WTC11 (cell line): ENCODE measurements at regions not wholly inside any gene's neighbourhood (a gene's known extent, or its start where the extent isn't known, plus 50 kb on each side); places are given as distances from the start of the nearest gene placed in this dataset.

ENCODE experiments used
- ATAC-seq: fragments of 200-7000 bp; cut with Tn5 transposase; 2 replicates; pipeline ENCODE4 v1.10.0; 2021; ENCODE audit warnings: mild to moderate bottlenecking, moderate library complexity
- CTCF ChIA-PET: fragments of 300-600 bp; sonication (Branson Sonifier 250); formaldehyde crosslinking; loops from one replicate; lab custom pipeline; 2021; ENCODE audit warnings: antibody characterized with exemption; lab: Charles Lee
- POLR2A ChIA-PET: fragments of 350-600 bp; sonication (Branson Sonifier 250); formaldehyde crosslinking; loops from one replicate; lab custom pipeline; 2021; ENCODE audit warnings: antibody characterized with exemption; lab: Charles Lee
- DNase-seq: peaks from one replicate; pipeline ENCODE4 v3.0.0; 2021; ENCODE audit warnings: low spot score
- H3K27ac Mint-ChIP-seq: 2 replicates; pipeline ENCODE4 v1.8.0; 2021; ENCODE audit warnings: mixed read lengths
- H3K27me3 Mint-ChIP-seq: 2 replicates; pipeline ENCODE4 v1.8.0; 2021; ENCODE audit warnings: low read depth, mild to moderate bottlenecking, moderate library complexity, mixed read lengths
- H3K36me3 Mint-ChIP-seq: 2 replicates; pipeline ENCODE4 v1.8.0; 2021; ENCODE audit warnings: mixed read lengths
- H3K4me1 Mint-ChIP-seq: 2 replicates; pipeline ENCODE4 v1.8.0; 2022; ENCODE audit warnings: mixed read lengths
- H3K4me3 Mint-ChIP-seq: 2 replicates; pipeline ENCODE4 v1.8.0; 2021; ENCODE audit warnings: mild to moderate bottlenecking, moderate library complexity, mixed read lengths
- H3K9me3 Mint-ChIP-seq: 2 replicates; pipeline ENCODE4 v1.8.0; 2021; ENCODE audit warnings: mixed read lengths
- ARID4B ChIP-seq: sonication (generic); formaldehyde crosslinking; IDR thresholded peaks from 2 replicates; pipeline ENCODE4 v1.8.0; 2023; ENCODE audit warnings: missing genetic modification reagents, mild to moderate bottlenecking, borderline replicate concordance
- ATF3 ChIP-seq: sonication (generic); formaldehyde crosslinking; conservative IDR thresholded peaks from 2 replicates; pipeline ENCODE4 v1.8.1; 2022; ENCODE audit warnings: mild to moderate bottlenecking, missing genetic modification reagents
- ATF6 ChIP-seq: sonication (generic); formaldehyde crosslinking; IDR thresholded peaks from 2 replicates; pipeline ENCODE4 v1.8.1; 2023; ENCODE audit warnings: mild to moderate bottlenecking, missing genetic modification reagents
- CDX4 ChIP-seq: fragments of 250-450 bp; sonication (Bioruptor Pico); IDR thresholded peaks from 2 replicates; pipeline ENCODE4 v1.9.0; 2021; ENCODE audit warnings: moderate library complexity, mild to moderate bottlenecking, inconsistent platforms, borderline replicate concordance
- CTCF ChIP-seq: fragments of 200-600 bp; IDR thresholded peaks from 2 replicates; pipeline ENCODE4 v1.8.0; 2022; ENCODE audit warnings: antibody characterized with exemption
- FOXK1 ChIP-seq: sonication (generic); formaldehyde crosslinking; IDR thresholded peaks from 2 replicates; pipeline ENCODE4 v1.8.0; 2022; ENCODE audit warnings: mild to moderate bottlenecking, moderate library complexity, missing genetic modification reagents
- GABPB1 ChIP-seq: sonication (generic); formaldehyde crosslinking; IDR thresholded peaks from 2 replicates; pipeline ENCODE4 v1.8.1; 2023; ENCODE audit warnings: mild to moderate bottlenecking, missing genetic modification reagents
- NFE2L1 ChIP-seq: sonication (generic); formaldehyde crosslinking; IDR thresholded peaks from 2 replicates; pipeline ENCODE4 v1.8.1; 2023; ENCODE audit warnings: missing genetic modification reagents
- NFYB ChIP-seq: sonication (generic); formaldehyde crosslinking; conservative IDR thresholded peaks from 2 replicates; pipeline ENCODE4 v1.8.0; 2022; ENCODE audit warnings: low read depth, missing genetic modification reagents
- SMAD3 ChIP-seq: sonication (generic); formaldehyde crosslinking; IDR thresholded peaks from 2 replicates; pipeline ENCODE4 v1.8.0; 2022; ENCODE audit warnings: missing genetic modification reagents, mild to moderate bottlenecking, borderline replicate concordance
- SP1 ChIP-seq: sonication (generic); formaldehyde crosslinking; conservative IDR thresholded peaks from 2 replicates; pipeline ENCODE4 v1.8.1; 2022; ENCODE audit warnings: missing genetic modification reagents
- TEAD1 ChIP-seq: sonication (generic); formaldehyde crosslinking; IDR thresholded peaks from 2 replicates; pipeline ENCODE4 v1.8.0; 2022; ENCODE audit warnings: mild to moderate bottlenecking, missing genetic modification reagents
- ZMAT4 ChIP-seq: fragments of 250-450 bp; sonication (Bioruptor Pico); IDR thresholded peaks from 2 replicates; pipeline ENCODE4 v1.9.0; 2021; ENCODE audit warnings: mild to moderate bottlenecking
- ZNF121 ChIP-seq: sonication (generic); formaldehyde crosslinking; IDR thresholded peaks from 2 replicates; pipeline ENCODE4 v1.8.0; 2023; ENCODE audit warnings: missing genetic modification reagents
- ZNF219 ChIP-seq: sonication (generic); formaldehyde crosslinking; IDR thresholded peaks from 2 replicates; pipeline ENCODE4 v1.8.0; 2023; ENCODE audit warnings: missing genetic modification reagents, mild to moderate bottlenecking, borderline replicate concordance
- ZNF671 ChIP-seq: fragments of 250-450 bp; sonication (Bioruptor Pico); IDR thresholded peaks from 2 replicates; pipeline ENCODE4 v1.8.0; 2021; ENCODE audit warnings: mild to moderate bottlenecking

- no peak for TF ChIP-seq ARID4B (CRISPR knock-in tag)
Observed at GRCh38 chr9:102569436-102569835, 425.7 kb upstream of the CYLC2 start (continued).

GRCh38 chr9:102551346-102551745, 443.8 kb upstream of the CYLC2 start:
- DNase-seq (no peak), ATAC-seq (no peak)
- Mint-ChIP-seq H3K27ac (no peak overlapping the region), H3K4me3 (no peak overlapping the region), H3K9me3 (peaks cover 74% of the 10 kb centered on the region), H3K36me3 (peaks cover 30% of the 10 kb centered on the region), H3K4me1 (no peaks in the 10 kb centered on the region), H3K27me3 (peaks cover 2% of the 10 kb centered on the region; the same call in 1 of the 2 replicates)
- no peak for TF ChIP-seq SP1
- no peak for TF ChIP-seq CDX4 (CRISPR knock-in tag)
- no peak for TF ChIP-seq ZMAT4 (CRISPR knock-in tag)
- no peak for TF ChIP-seq SMAD3 (CRISPR knock-in tag)
- TF ChIP-seq CTCF, result no peak
- no peak for TF ChIP-seq FOXK1
- no peak for TF ChIP-seq ATF3
- TF ChIP-seq ZNF219 (CRISPR knock-in tag), result no peak
- no peak for TF ChIP-seq NFYB (CRISPR knock-in tag)
- TF ChIP-seq TEAD1 (CRISPR knock-in tag), result no peak
- no peak for TF ChIP-seq ATF6 (CRISPR knock-in tag)
- no peak for TF ChIP-seq NFE2L1 (CRISPR knock-in tag)
- no peak for TF ChIP-seq ZNF671 (CRISPR knock-in tag)
- no peak for TF ChIP-seq GABPB1 (CRISPR knock-in tag)
- no peak for TF ChIP-seq ZNF121 (CRISPR knock-in tag)
- CTCF ChIA-PET, result no interaction called here
- POLR2A ChIA-PET, result no interaction called here
